Astrocyte (in vitro differentiated cells and primary cell): ENCODE measurements at regions not wholly inside any gene's neighbourhood (a gene's known extent, or its start where the extent isn't known, plus 50 kb on each side); places are given as distances from the start of the nearest gene placed in this dataset.

ENCODE experiments used
- DNase-seq: peaks from one replicate; pipeline ENCODE4 v3.0.0-alpha.2; 2010; ENCODE audit warnings: low read depth
- FAIRE-seq: peaks from 2 replicates; lab custom pipeline; 2011; peaks lifted over from hg19 to GRCh38; lab: Jason Lieb, UNC
- H2AFZ ChIP-seq: 2 replicates; pipeline ENCODE4 v1.6.0; 2012; ENCODE audit warnings: low read depth, low read length, inconsistent platforms
- H3K27ac ChIP-seq: 2 replicates; pipeline ENCODE4 v1.5.1; 2011; ENCODE audit warnings: low read depth, low read length, inconsistent platforms
- H3K27me3 ChIP-seq: 2 replicates; pipeline ENCODE4 v1.6.0; 2011; ENCODE audit warnings: low read length, inconsistent platforms; ENCODE audit not compliant: insufficient read depth
- H3K36me3 ChIP-seq: 2 replicates; pipeline ENCODE4 v1.5.1; 2011; ENCODE audit warnings: low read length, inconsistent platforms; ENCODE audit not compliant: insufficient read depth
- H3K4me1 ChIP-seq: 2 replicates; pipeline ENCODE4 v1.5.1; 2011; ENCODE audit warnings: low read length, inconsistent platforms; ENCODE audit not compliant: insufficient read depth
- H3K4me2 ChIP-seq: 2 replicates; pipeline ENCODE4 v1.6.0; 2012; ENCODE audit warnings: low read length, inconsistent platforms
- H3K4me3 ChIP-seq: 2 replicates; pipeline ENCODE4 v1.5.1; 2011; ENCODE audit warnings: low read depth, mild to moderate bottlenecking, low read length, inconsistent platforms; ENCODE audit not compliant: insufficient read depth
- H3K79me2 ChIP-seq: 2 replicates; pipeline ENCODE4 v1.6.0; 2012; ENCODE audit warnings: mild to moderate bottlenecking, low read length, inconsistent platforms; ENCODE audit not compliant: insufficient read depth
- H3K9ac ChIP-seq: 2 replicates; pipeline ENCODE4 v1.6.0; 2012; ENCODE audit warnings: mild to moderate bottlenecking, low read length, inconsistent platforms
- H3K9me3 ChIP-seq: 2 replicates; pipeline ENCODE4 v1.5.1; 2012; ENCODE audit warnings: low read depth, mild to moderate bottlenecking, low read length, inconsistent platforms; ENCODE audit not compliant: insufficient read depth
- H4K20me1 ChIP-seq: 2 replicates; pipeline ENCODE4 v1.6.0; 2012; ENCODE audit warnings: low read length, inconsistent platforms; ENCODE audit not compliant: insufficient read depth
- H3K27ac Mint-ChIP-seq: one replicate; pipeline ENCODE4 v1.8.0; 2021; ENCODE audit warnings: mild to moderate bottlenecking, mixed read lengths; ENCODE audit not compliant: unreplicated experiment
- H3K27me3 Mint-ChIP-seq: one replicate; pipeline ENCODE4 v1.8.0; 2021; ENCODE audit warnings: low read depth, mixed read lengths; ENCODE audit not compliant: unreplicated experiment
- H3K36me3 Mint-ChIP-seq: one replicate; pipeline ENCODE4 v1.8.0; 2021; ENCODE audit warnings: low read depth, mixed read lengths; ENCODE audit not compliant: unreplicated experiment
- H3K4me1 Mint-ChIP-seq: one replicate; pipeline ENCODE4 v1.8.0; 2021; ENCODE audit warnings: low read depth, mixed read lengths; ENCODE audit not compliant: unreplicated experiment
- H3K4me3 Mint-ChIP-seq: one replicate; pipeline ENCODE4 v1.8.0; 2021; ENCODE audit warnings: mild to moderate bottlenecking, moderate library complexity, mixed read lengths; ENCODE audit not compliant: unreplicated experiment
- H3K9me3 Mint-ChIP-seq: one replicate; pipeline ENCODE4 v1.8.0; 2021; ENCODE audit warnings: mild to moderate bottlenecking, mixed read lengths; ENCODE audit not compliant: unreplicated experiment
- CTCF ChIP-seq: IDR thresholded peaks from 2 replicates; pipeline ENCODE4 v1.5.1; 2011; ENCODE audit warnings: low read depth, mild to moderate bottlenecking, inconsistent platforms, low read length, moderate library complexity; ENCODE audit not compliant: insufficient read depth
- EZH2 ChIP-seq: IDR thresholded peaks from 2 replicates; pipeline ENCODE4 v1.6.1; 2012; ENCODE audit warnings: mild to moderate bottlenecking, low read length, inconsistent platforms; ENCODE audit not compliant: insufficient read depth

GRCh38 chr2:125853626-125854025, 802.3 kb upstream of the GYPC start:
- Histone ChIP-seq H3K9ac (no peak overlapping the region), H3K36me3 (no peaks in the 10 kb centered on the region), H3K27ac (no peak overlapping the region), H2AFZ (no peak overlapping the region), H4K20me1 (no peaks in the 10 kb centered on the region), H3K27me3 (no peaks in the 10 kb centered on the region), H3K4me3 (no peak overlapping the region), H3K9me3 (no peaks in the 10 kb centered on the region), H3K4me1 (no peaks in the 10 kb centered on the region), H3K4me2 (no peak overlapping the region), H3K79me2 (no peaks in the 10 kb centered on the region)
- TF ChIP-seq EZH2, result no peak
- TF ChIP-seq CTCF, result no peak
- Mint-ChIP-seq H3K27me3 (peaks cover 4% of the 10 kb centered on the region), H3K9me3 (no peaks in the 10 kb centered on the region), H3K36me3 (no peaks in the 10 kb centered on the region), H3K27ac (no peak overlapping the region), H3K4me3 (no peak overlapping the region), H3K4me1 (no peaks in the 10 kb centered on the region)
- FAIRE-seq (no peak), DNase-seq (no peak)

- Histone ChIP-seq H3K9ac (no peak overlapping the region), H3K4me1 (no peaks in the 10 kb centered on the region), H3K4me3 (no peak overlapping the region), H3K27ac (no peak overlapping the region), H3K79me2 (no peaks in the 10 kb centered on the region), H4K20me1 (no peaks in the 10 kb centered on the region), H3K36me3 (no peaks in the 10 kb centered on the region), H3K9me3 (no peaks in the 10 kb centered on the region), H2AFZ (no peak overlapping the region), H3K4me2 (no peak overlapping the region), H3K27me3 (no peaks in the 10 kb centered on the region)
- no peak overlapping the region for H3K27ac Mint-ChIP-seq
- peaks cover 4% of the 10 kb centered on the region for H3K27me3 Mint-ChIP-seq
- FAIRE-seq, result no peak
- H3K4me1 Mint-ChIP-seq, result no peaks in the 10 kb centered on the region
- H3K9me3 Mint-ChIP-seq, result no peaks in the 10 kb centered on the region
- no peaks in the 10 kb centered on the region for H3K36me3 Mint-ChIP-seq
- no peak overlapping the region for H3K4me3 Mint-ChIP-seq
- no peak for DNase-seq
- no peak for TF ChIP-seq CTCF
- TF ChIP-seq EZH2, result no peak
Measured at GRCh38 chr2:125855204-125855603, 800.8 kb upstream of the GYPC start.

- Mint-ChIP-seq H3K36me3 (no peaks in the 10 kb centered on the region), H3K4me3 (no peak overlapping the region), H3K27me3 (peaks cover 4% of the 10 kb centered on the region), H3K4me1 (no peaks in the 10 kb centered on the region), H3K27ac (no peak overlapping the region), H3K9me3 (no peaks in the 10 kb centered on the region)
- H3K9me3 ChIP-seq, result no peaks in the 10 kb centered on the region
- no peak overlapping the region for H2AFZ ChIP-seq
- no peak for FAIRE-seq
- no peaks in the 10 kb centered on the region for H3K4me1 ChIP-seq
- no peak for TF ChIP-seq EZH2
- H3K79me2 ChIP-seq, result no peaks in the 10 kb centered on the region
- no peak for DNase-seq
- H4K20me1 ChIP-seq, result no peaks in the 10 kb centered on the region
- H3K9ac ChIP-seq, result no peak overlapping the region
- no peak overlapping the region for H3K27ac ChIP-seq
- no peaks in the 10 kb centered on the region for H3K27me3 ChIP-seq
- H3K4me3 ChIP-seq, result no peak overlapping the region
- H3K4me2 ChIP-seq, result no peak overlapping the region
- H3K36me3 ChIP-seq, result no peaks in the 10 kb centered on the region
Measured at GRCh38 chr2:125857971-125858794, 797.8 kb upstream of the GYPC start.
